ENCODE measurements at regions not wholly inside any gene's neighbourhood (a gene's known extent, or its start where the extent isn't known, plus 50 kb on each side); places are given as distances from the start of the nearest gene placed in this dataset.

- DNase-seq (no peak), ATAC-seq (replicated peaks) (no peak)
- Mint-ChIP-seq H3K4me3 (no peak overlapping the region), H3K9me3 (no peaks in the 10 kb centered on the region), H3K27ac (no peak overlapping the region), H3K4me1 (ENCODE audit: low read depth in 2 of 2) (no peaks in the 10 kb centered on the region), H3K27me3 (peaks cover 0 to 10% of the 10 kb centered on the region in 2 donors), H3K36me3 (ENCODE audit: insufficient read depth) (no peaks in the 10 kb centered on the region)
These were observed 122.2 kb upstream of the OSR1 start for GRCh38 chr2:19480673-19481072.

GRCh38 chr2:19479666-19480065 lies 121.2 kb upstream of the OSR1 start:
- Mint-ChIP-seq H3K36me3 (ENCODE audit: insufficient read depth) (no peaks in the 10 kb centered on the region), H3K27me3 (peaks cover 0 to 10% of the 10 kb centered on the region in 2 donors), H3K4me3 (no peak overlapping the region), H3K4me1 (ENCODE audit: low read depth in 2 of 2) (peaks cover 0 to 5% of the 10 kb centered on the region in 2 donors), H3K9me3 (peaks cover 0 to 1% of the 10 kb centered on the region in 2 donors), H3K27ac (no peak overlapping the region)
- DNase-seq = no peak
- no peak for ATAC-seq (replicated peaks)

GRCh38 chr2:19478409-19478808 lies 120.0 kb upstream of the OSR1 start:
- H3K27me3 Mint-ChIP-seq = peaks cover 0 to 10% of the 10 kb centered on the region in 2 donors
- H3K27ac Mint-ChIP-seq = no peak overlapping the region
- peaks cover 0 to 1% of the 10 kb centered on the region in 2 donors for H3K9me3 Mint-ChIP-seq
- DNase-seq (no peak), ATAC-seq (replicated peaks) (no peak)
- H3K4me3 Mint-ChIP-seq = no peak overlapping the region
- H3K36me3 Mint-ChIP-seq (ENCODE audit: insufficient read depth) = peaks cover 5% of the 10 kb centered on the region
- H3K4me1 Mint-ChIP-seq (ENCODE audit: low read depth in 2 of 2) = peaks cover 10 to 15% of the 10 kb centered on the region in 2 donors

GRCh38 chr2:19476327-19476726 lies 117.9 kb upstream of the OSR1 start:
- Mint-ChIP-seq H3K4me3 (no peak overlapping the region), H3K9me3 (peaks cover 0 to 1% of the 10 kb centered on the region in 2 donors)

GRCh38 chr2:19474128-19474527 lies 115.7 kb upstream of the OSR1 start:
- Mint-ChIP-seq H3K4me3 (peak overlapping the region; percentile 19 to 47), H3K9me3 (peaks cover 0 to 1% of the 10 kb centered on the region in 2 donors), H3K27me3 (peaks cover 17 to 21% of the 10 kb centered on the region in 2 donors), H3K36me3 (ENCODE audit: insufficient read depth) (peaks cover 5% of the 10 kb centered on the region), H3K27ac (peak overlapping the region in 1 of 2 donors; percentile 27), H3K4me1 (ENCODE audit: low read depth in 2 of 2) (peaks cover 10 to 16% of the 10 kb centered on the region in 2 donors)
- DNase-seq = peak; percentile 35 to 44 (median 41)
- peak; percentile 95 for ATAC-seq (replicated peaks)

More at GRCh38 chr2:19476327-19476726, 117.9 kb upstream of the OSR1 start:
- peaks cover 6 to 15% of the 10 kb centered on the region in 2 donors for H3K27me3 Mint-ChIP-seq
- peaks cover 10 to 16% of the 10 kb centered on the region in 2 donors for H3K4me1 Mint-ChIP-seq (ENCODE audit: low read depth in 2 of 2)
- H3K36me3 Mint-ChIP-seq (ENCODE audit: insufficient read depth) = peaks cover 5% of the 10 kb centered on the region
- ATAC-seq (replicated peaks) = no peak
- no peak for DNase-seq
- H3K27ac Mint-ChIP-seq = no peak overlapping the region

- H3K36me3 Mint-ChIP-seq (ENCODE audit: insufficient read depth) = peaks cover 5% of the 10 kb centered on the region
- H3K27me3 Mint-ChIP-seq = peaks cover 19 to 25% of the 10 kb centered on the region in 2 donors
- H3K4me3 Mint-ChIP-seq = peak overlapping the region in 1 of 2 donors; percentile 19
- H3K27ac Mint-ChIP-seq = no peak overlapping the region
- peaks cover 0 to 1% of the 10 kb centered on the region in 2 donors for H3K9me3 Mint-ChIP-seq
- no peak for ATAC-seq (replicated peaks)
- peaks cover 10 to 16% of the 10 kb centered on the region in 2 donors for H3K4me1 Mint-ChIP-seq (ENCODE audit: low read depth in 2 of 2)
- DNase-seq = no peak
These were observed 114.9 kb upstream of the OSR1 start for GRCh38 chr2:19473350-19473749.

GRCh38 chr2:19472391-19472978 lies 114.1 kb upstream of the OSR1 start:
- H3K4me3 Mint-ChIP-seq = no peak overlapping the region
- H3K27me3 Mint-ChIP-seq = peaks cover 18 to 25% of the 10 kb centered on the region in 2 donors
- no peak for DNase-seq
- no peak for ATAC-seq (replicated peaks)
- peaks cover 0 to 1% of the 10 kb centered on the region in 2 donors for H3K9me3 Mint-ChIP-seq
- no peak overlapping the region for H3K27ac Mint-ChIP-seq
- H3K4me1 Mint-ChIP-seq (ENCODE audit: low read depth in 2 of 2) = peaks cover 10 to 16% of the 10 kb centered on the region in 2 donors
- H3K36me3 Mint-ChIP-seq (ENCODE audit: insufficient read depth) = peaks cover 5% of the 10 kb centered on the region

- H3K36me3 Mint-ChIP-seq (ENCODE audit: insufficient read depth) = peaks cover 5% of the 10 kb centered on the region
- H3K27me3 Mint-ChIP-seq = peaks cover 18 to 25% of the 10 kb centered on the region in 2 donors
- H3K4me1 Mint-ChIP-seq (ENCODE audit: low read depth in 2 of 2) = peaks cover 10 to 16% of the 10 kb centered on the region in 2 donors
- H3K4me3 Mint-ChIP-seq = no peak overlapping the region
- no peak overlapping the region for H3K27ac Mint-ChIP-seq
- no peak for DNase-seq
- peaks cover 0 to 3% of the 10 kb centered on the region in 2 donors for H3K9me3 Mint-ChIP-seq
- no peak for ATAC-seq (replicated peaks)
These were observed 113.1 kb upstream of the OSR1 start for GRCh38 chr2:19471491-19471890.

GRCh38 chr2:19465978-19466377 lies 107.6 kb upstream of the OSR1 start:
- H3K36me3 Mint-ChIP-seq (ENCODE audit: insufficient read depth) = no peaks in the 10 kb centered on the region
- ATAC-seq (replicated peaks) (no peak), DNase-seq (no peak)
- H3K27me3 Mint-ChIP-seq = peaks cover 29 to 38% of the 10 kb centered on the region in 2 donors
- H3K27ac Mint-ChIP-seq = no peak overlapping the region
- H3K4me1 Mint-ChIP-seq (ENCODE audit: low read depth in 2 of 2) = no peaks in the 10 kb centered on the region
- H3K9me3 Mint-ChIP-seq = peaks cover 0 to 4% of the 10 kb centered on the region in 2 donors
- no peak overlapping the region for H3K4me3 Mint-ChIP-seq

GRCh38 chr2:19462256-19462645 lies 103.8 kb upstream of the OSR1 start:
- DNase-seq (no peak), ATAC-seq (replicated peaks) (no peak)
- Mint-ChIP-seq H3K4me3 (no peak overlapping the region), H3K27ac (no peak overlapping the region), H3K9me3 (peaks cover 0 to 4% of the 10 kb centered on the region in 2 donors), H3K36me3 (ENCODE audit: insufficient read depth) (no peaks in the 10 kb centered on the region), H3K4me1 (ENCODE audit: low read depth in 2 of 2) (peaks cover 0 to 2% of the 10 kb centered on the region in 2 donors), H3K27me3 (peaks cover 30 to 39% of the 10 kb centered on the region in 2 donors)

GRCh38 chr2:19461504-19462255 lies 103.3 kb upstream of the OSR1 start:
- Mint-ChIP-seq H3K9me3 (peaks cover 0 to 3% of the 10 kb centered on the region in 2 donors), H3K27me3 (peaks cover 30 to 39% of the 10 kb centered on the region in 2 donors), H3K36me3 (ENCODE audit: insufficient read depth) (no peaks in the 10 kb centered on the region)

GRCh38 chr2:19460761-19461160 lies 102.3 kb upstream of the OSR1 start:
- Mint-ChIP-seq H3K36me3 (ENCODE audit: insufficient read depth) (no peaks in the 10 kb centered on the region), H3K4me3 (no peak overlapping the region), H3K9me3 (peaks cover 0 to 3% of the 10 kb centered on the region in 2 donors), H3K27me3 (peaks cover 30 to 39% of the 10 kb centered on the region in 2 donors), H3K4me1 (ENCODE audit: low read depth in 2 of 2) (peaks cover 0 to 2% of the 10 kb centered on the region in 2 donors), H3K27ac (no peak overlapping the region)
- no peak for DNase-seq
- ATAC-seq (replicated peaks) = no peak

More at GRCh38 chr2:19461504-19462255, 103.3 kb upstream of the OSR1 start:
- ATAC-seq (replicated peaks) (no peak), DNase-seq (no peak)
- Mint-ChIP-seq H3K4me3 (no peak overlapping the region), H3K27ac (no peak overlapping the region), H3K4me1 (ENCODE audit: low read depth in 2 of 2) (peaks cover 0 to 2% of the 10 kb centered on the region in 2 donors)

GRCh38 chr2:19458427-19459003 lies 100.1 kb upstream of the OSR1 start:
- DNase-seq (no peak), ATAC-seq (replicated peaks) (no peak)
- Mint-ChIP-seq H3K4me3 (no peak overlapping the region), H3K27ac (no peak overlapping the region), H3K4me1 (ENCODE audit: low read depth in 2 of 2) (peaks cover 0 to 2% of the 10 kb centered on the region in 2 donors), H3K9me3 (no peaks in the 10 kb centered on the region), H3K27me3 (peaks cover 22 to 39% of the 10 kb centered on the region in 2 donors), H3K36me3 (ENCODE audit: insufficient read depth) (no peaks in the 10 kb centered on the region)

Data from effector memory CD8-positive, alpha-beta T cell (primary cell).